HG02642 (cell line): ENCODE measurements at regions not wholly inside any gene's neighbourhood (a gene's known extent, or its start where the extent isn't known, plus 50 kb on each side); places are given as distances from the start of the nearest gene placed in this dataset.
"Not testable (repeated sequence)": the region's sequence is repeated elsewhere in the genome, so short reads cannot be mapped to it uniquely, and the experiment has no call there.

Experiments
- ATAC-seq: cut with Tn5 transposase; IDR thresholded peaks from one replicate; pipeline ENCODE4 v1.9.1; 2021; ENCODE audit warnings: mild to moderate bottlenecking; ENCODE audit not compliant: unreplicated experiment, poor library complexity

- ATAC-seq: no peak
Measured at GRCh38 chr5:105146867-105147266, 1584.3 kb upstream of the NUDT12 start.

- no peak for ATAC-seq
Measured at GRCh38 chr5:105145152-105145551, 1582.6 kb upstream of the NUDT12 start.

- no peak for ATAC-seq
Measured at GRCh38 chr5:105134328-105134727, 1571.7 kb upstream of the NUDT12 start.

- no peak for ATAC-seq
Measured at GRCh38 chr5:105133087-105133486, 1570.5 kb upstream of the NUDT12 start.

- ATAC-seq: no peak
Measured at GRCh38 chr5:105132581-105132980, 1570.0 kb upstream of the NUDT12 start.

GRCh38 chr5:105131045-105131444 lies 1568.5 kb upstream of the NUDT12 start:
- ATAC-seq: no peak

- ATAC-seq: no peak
Measured at GRCh38 chr5:105101577-105101976, 1539.0 kb upstream of the NUDT12 start.

GRCh38 chr5:105088961-105089360 lies 1526.4 kb upstream of the NUDT12 start:
- ATAC-seq: no peak

- ATAC-seq: no peak
Measured at GRCh38 chr5:105088102-105088501, 1525.5 kb upstream of the NUDT12 start.

- no peak for ATAC-seq
Measured at GRCh38 chr5:105057893-105058292, 1495.3 kb upstream of the NUDT12 start.

GRCh38 chr5:105057001-105057436 lies 1494.4 kb upstream of the NUDT12 start:
- ATAC-seq: no peak

- ATAC-seq: no peak
Measured at GRCh38 chr5:105054406-105054805, 1491.8 kb upstream of the NUDT12 start.

GRCh38 chr5:105042623-105043022 lies 1480.0 kb upstream of the NUDT12 start:
- ATAC-seq: no peak

GRCh38 chr5:105036814-105037213 lies 1474.2 kb upstream of the NUDT12 start:
- not testable (repeated sequence) for ATAC-seq

GRCh38 chr5:105034401-105034763 lies 1471.8 kb upstream of the NUDT12 start:
- ATAC-seq: no peak

- ATAC-seq: no peak
Measured at GRCh38 chr5:105033637-105034400, 1471.2 kb upstream of the NUDT12 start.

- no peak for ATAC-seq
Measured at GRCh38 chr5:105032917-105033316, 1470.3 kb upstream of the NUDT12 start.

GRCh38 chr5:105030153-105030552 lies 1467.6 kb upstream of the NUDT12 start:
- ATAC-seq: no peak

GRCh38 chr5:105015098-105015497 lies 1452.5 kb upstream of the NUDT12 start:
- no peak for ATAC-seq

GRCh38 chr5:104998572-104998971 lies 1436.0 kb upstream of the NUDT12 start:
- ATAC-seq: no peak

GRCh38 chr5:104998169-104998568 lies 1435.6 kb upstream of the NUDT12 start:
- no peak for ATAC-seq

- ATAC-seq: no peak
Measured at GRCh38 chr5:104987074-104987473, 1424.5 kb upstream of the NUDT12 start.
